ENCODE measurements at regions not wholly inside any gene's neighbourhood (a gene's known extent, or its start where the extent isn't known, plus 50 kb on each side); places are given as distances from the start of the nearest gene placed in this dataset.

DNA sequence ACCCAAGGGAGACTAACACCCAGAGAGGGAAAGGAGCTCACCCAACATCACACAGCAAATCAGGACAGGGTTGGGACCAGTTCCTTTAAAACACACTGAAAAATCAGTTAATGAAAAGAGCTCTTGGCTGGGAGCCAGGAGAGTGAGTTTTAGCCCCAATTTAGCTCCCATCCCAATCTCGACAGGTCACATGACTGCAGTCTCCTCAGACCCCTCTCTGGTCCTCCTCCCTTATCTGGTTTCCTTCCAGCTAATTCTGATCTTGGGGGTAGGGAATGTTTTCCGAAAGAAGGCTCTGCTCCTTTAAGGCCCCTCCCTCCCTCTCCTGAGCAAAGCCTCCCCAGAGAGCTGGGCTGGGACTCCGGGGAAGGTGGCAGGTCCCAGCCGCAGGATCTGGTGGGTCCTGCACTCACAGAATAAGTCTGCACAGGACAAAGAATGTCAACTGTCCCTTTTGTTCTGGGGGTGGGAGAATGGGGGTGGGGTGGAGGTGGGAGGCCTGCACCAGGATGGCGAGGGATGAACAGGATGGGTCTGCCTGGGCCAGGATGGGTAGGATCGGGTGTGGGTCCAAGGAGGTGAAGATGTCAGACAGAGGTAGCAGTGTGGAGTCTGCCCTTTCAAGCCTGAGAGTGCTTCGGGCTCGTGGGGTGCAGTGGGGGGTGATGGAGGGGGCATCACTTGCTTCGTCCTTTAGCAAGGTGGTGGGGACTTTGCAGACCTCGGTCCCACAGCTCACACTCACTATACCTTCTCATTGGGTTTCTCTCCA is 57.3 kb upstream of the SSBP3 start:
- no peak for DNase-seq (ENCODE audit: low read depth)
- TF ChIP-seq, protein P1, sequence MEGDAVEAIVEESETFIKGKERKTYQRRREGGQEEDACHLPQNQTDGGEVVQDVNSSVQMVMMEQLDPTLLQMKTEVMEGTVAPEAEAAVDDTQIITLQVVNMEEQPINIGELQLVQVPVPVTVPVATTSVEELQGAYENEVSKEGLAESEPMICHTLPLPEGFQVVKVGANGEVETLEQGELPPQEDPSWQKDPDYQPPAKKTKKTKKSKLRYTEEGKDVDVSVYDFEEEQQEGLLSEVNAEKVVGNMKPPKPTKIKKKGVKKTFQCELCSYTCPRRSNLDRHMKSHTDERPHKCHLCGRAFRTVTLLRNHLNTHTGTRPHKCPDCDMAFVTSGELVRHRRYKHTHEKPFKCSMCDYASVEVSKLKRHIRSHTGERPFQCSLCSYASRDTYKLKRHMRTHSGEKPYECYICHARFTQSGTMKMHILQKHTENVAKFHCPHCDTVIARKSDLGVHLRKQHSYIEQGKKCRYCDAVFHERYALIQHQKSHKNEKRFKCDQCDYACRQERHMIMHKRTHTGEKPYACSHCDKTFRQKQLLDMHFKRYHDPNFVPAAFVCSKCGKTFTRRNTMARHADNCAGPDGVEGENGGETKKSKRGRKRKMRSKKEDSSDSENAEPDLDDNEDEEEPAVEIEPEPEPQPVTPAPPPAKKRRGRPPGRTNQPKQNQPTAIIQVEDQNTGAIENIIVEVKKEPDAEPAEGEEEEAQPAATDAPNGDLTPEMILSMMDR (conservative IDR thresholded peaks at IDR 0.05; ENCODE audit: low read depth, low read length), result no peak
- H3K4me3 ChIP-seq (ENCODE audit: low read length), result no peak overlapping the region

DNA sequence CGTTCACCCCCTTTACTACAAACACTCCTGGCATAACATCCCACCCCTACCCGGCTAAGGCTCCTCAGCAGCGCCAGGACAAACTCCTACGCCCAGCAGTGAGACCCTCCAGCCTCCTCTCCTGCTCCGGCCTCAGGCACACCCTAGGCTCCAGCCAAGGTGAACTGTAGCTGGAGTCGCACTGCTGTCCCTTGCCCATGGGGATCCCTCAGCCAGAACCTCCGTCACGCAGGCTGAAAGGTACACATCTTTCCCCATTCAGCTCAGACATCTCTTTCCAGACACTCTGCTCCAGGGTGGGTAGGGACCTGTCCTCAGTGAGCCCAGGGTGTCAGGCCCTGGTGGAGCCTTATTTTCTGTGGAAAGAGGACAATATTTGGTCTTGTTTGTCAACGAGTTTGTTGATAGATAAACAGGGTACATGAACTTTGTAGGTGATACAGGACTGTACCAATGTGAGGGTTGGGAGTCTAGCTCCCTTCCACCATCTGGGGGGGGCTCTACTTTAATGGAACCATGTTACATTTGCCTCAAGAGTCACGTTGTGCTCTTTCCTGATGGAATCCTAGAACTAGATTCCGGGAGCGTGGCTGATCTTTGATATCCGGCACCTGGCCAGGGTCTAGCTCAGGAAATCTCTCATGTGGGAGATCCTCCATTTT is 56.5 kb upstream of the SSBP3 start:
- DNase-seq (ENCODE audit: low read depth), result no peak
- H3K4me3 ChIP-seq (ENCODE audit: low read length), result no peak overlapping the region
- TF ChIP-seq, protein P1 (conservative IDR thresholded peaks at IDR 0.05; ENCODE audit: low read depth, low read length), result no peak

DNA sequence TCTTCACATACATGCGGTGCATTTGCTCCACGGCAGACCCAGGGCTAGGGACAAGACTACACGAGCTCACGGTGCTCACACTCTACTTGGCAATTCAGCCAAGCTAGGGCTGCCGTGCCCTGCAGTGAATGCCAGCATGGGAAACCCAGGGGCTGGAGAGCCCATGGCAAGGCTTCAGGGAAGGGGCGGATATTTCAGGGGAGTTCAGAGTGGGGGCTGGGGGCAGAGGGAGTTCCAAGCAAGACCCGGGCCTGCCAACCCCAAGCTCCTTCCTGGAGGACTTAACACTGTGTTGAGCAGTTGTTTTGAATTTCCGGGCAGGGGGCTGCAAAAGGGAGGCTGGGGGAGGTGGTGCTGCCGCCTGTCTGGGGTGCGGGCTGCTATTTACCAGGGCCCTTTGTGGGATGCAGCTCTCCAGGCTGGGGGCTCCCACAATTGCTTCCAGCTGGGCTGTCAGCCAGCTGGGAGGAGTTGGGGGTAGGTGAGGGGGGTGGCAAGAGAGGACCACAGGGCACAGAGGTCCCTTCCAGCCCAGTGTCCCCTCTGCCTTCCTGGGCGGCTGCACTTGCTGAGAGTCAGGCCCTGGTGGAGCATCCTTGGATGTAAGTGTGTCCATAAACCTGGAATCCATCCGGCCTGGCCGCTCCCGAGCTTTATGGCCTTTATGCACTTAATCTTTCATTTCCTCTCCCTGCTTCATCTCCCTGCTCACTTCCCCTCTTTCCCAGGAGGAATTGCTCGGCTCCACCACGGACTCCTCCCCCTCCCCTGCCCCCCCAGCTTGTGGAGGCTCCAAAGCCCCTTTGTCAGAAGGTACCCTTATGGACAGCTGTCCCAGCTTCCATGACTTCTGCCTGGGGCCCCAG is 55.8 kb upstream of the SSBP3 start:
- H3K4me3 ChIP-seq (ENCODE audit: low read length), result no peak overlapping the region
- no peak for DNase-seq (ENCODE audit: low read depth)
- TF ChIP-seq, protein P1 (conservative IDR thresholded peaks at IDR 0.05; ENCODE audit: low read depth, low read length), result no peak

DNA sequence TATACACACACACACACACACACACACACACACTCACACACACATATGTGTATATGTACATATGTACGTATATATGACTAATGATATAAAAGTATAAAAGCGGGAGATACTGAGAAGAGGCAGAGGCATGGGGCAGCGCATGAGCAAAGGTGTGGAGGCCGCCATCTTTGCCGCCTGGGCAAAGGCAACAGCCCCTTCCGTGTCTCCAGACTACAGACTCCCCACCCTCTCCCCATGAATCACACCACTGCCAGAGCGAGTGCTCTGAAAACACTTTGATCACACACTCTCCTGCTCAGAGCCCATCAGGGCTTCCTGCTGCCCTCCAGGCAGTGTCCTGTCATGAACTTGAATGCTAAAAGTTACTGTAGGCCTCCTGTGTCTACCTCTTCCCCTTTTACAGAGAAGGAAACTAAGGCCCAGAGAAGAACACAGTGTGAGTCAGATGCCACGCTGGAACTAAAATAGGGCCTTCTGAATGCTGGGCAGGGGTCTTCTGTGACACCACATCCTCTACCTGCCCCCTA is 54.7 kb upstream of the SSBP3 start:
- no peak for DNase-seq (ENCODE audit: low read depth)
- no peak overlapping the region for H3K4me3 ChIP-seq (ENCODE audit: low read length)
- TF ChIP-seq, protein P1 (conservative IDR thresholded peaks at IDR 0.05; ENCODE audit: low read depth, low read length), result no peak

DNA sequence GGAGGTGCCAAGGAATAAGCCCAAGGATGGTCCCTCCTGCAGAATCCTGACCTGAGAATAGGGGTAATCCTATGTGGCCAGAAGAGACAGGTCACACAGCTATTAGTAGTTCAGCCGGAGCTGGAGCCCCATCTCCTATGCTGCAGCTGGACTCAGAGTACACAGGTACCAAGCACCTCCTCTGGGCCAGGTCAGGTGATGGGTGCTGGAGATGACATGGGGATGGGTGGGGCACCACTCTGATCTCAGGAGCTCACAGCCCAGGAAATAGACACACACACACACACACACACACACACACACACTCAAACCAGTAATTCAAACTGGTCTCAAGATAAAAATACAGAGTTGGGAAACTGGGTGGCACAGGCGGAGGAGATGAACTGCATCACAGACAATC is 54.2 kb upstream of the SSBP3 start:
- no peak overlapping the region for H3K4me3 ChIP-seq (ENCODE audit: low read length)
- no peak for DNase-seq (ENCODE audit: low read depth)
- TF ChIP-seq, protein P1 (conservative IDR thresholded peaks at IDR 0.05; ENCODE audit: low read depth, low read length), result no peak

DNA sequence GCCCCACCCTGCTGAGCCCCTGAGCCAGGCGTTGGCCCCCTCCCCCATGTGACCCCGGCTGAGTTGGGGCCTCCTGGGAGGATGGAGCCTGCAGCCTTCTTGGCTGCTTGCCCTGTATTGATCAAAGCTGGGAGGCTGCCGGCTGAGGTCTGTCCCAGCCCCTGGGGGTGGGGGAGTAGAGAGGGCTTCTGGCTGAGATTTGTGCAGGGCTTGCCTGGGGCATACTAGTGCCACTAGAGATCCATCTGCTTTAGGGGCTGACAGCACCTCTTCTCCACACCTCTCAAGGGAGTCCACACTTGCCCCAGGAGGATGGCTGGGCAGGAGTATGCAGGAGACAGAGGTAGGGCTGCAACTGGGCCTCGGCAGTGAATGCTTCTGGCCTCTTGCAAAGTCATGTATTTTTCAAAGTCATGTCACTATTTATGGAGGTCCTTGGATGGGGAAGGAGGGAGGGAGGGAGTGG is 53.6 kb upstream of the SSBP3 start:
- DNase-seq (ENCODE audit: low read depth), result no peak
- TF ChIP-seq, protein P1 (conservative IDR thresholded peaks at IDR 0.05; ENCODE audit: low read depth, low read length), result no peak
- no peak overlapping the region for H3K4me3 ChIP-seq (ENCODE audit: low read length)
